HG03521 (cell line): ENCODE measurements at regions not wholly inside any gene's neighbourhood (a gene's known extent, or its start where the extent isn't known, plus 50 kb on each side); places are given as distances from the start of the nearest gene placed in this dataset.
"Not testable (repeated sequence)": the region's sequence is repeated elsewhere in the genome, so short reads cannot be mapped to it uniquely, and the experiment has no call there.

ENCODE experiments used
- ATAC-seq: cut with Tn5 transposase; IDR thresholded peaks from one replicate; pipeline ENCODE4 v1.9.1; 2021; ENCODE audit warnings: mild to moderate bottlenecking, moderate library complexity; ENCODE audit not compliant: unreplicated experiment

DNA sequence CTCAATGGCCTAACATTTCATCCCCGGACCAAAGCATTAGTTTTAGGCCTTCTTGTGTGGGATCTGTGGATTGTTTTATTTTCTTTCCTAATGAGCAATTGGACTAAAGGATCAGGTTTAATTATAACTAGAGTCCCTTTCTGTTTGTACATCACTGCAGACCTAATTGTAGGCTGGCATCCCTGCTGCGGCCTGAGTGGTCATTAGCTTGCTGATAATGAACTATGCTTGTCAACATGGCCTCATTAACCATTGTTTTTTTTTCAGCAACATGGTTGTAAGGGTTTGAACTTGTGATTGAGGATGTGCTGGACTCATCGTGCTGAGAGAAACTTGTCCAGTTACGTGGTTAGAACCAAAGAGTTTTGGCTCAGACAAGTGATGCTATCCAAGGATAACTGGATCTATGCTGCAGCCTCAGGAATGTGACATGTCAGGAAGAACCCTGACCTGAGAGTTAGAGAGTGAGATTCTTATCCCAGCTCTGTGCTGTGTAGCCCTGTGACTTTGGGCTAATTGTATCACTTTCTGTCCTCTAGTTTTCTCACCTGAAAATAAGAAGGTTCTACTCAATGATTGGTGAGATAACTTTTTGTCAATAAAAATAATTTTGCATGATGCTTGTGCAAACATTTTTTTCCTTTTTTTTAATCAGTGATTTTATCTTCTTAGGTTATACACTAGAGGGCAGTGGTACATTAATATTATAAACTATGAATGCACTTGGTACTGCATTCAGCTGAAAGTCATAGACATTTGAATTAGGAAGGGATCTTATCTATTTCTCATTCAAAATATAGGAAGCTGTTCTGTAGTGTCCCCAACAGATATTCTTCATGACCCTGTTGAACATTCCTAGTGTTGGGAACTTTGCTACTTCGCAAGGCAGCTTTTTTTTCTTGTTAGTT lies 140.9 kb downstream of the RNF144B start:
- ATAC-seq: no peak

DNA sequence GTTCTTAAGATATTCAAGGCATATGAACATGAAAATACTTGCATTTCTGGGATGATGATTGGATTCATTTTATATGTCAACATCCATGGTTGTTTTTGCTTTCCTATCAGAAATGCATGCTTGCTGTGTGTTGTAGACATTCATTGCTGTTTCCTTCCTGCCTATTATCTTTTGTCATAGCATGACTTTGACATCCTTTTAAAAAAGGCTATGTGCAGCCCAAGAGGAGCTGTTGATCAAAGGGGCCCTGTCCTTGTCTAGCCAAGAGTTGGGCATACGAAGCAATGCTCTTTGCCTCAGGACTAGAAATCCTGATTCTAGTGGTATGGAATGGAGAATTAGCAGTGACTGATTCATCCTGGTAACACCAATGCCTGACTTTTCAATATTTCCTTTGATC lies 143.1 kb downstream of the RNF144B start:
- no peak for ATAC-seq

- ATAC-seq: no peak
Observed at GRCh38 chr6:18532139-18532538, 145.0 kb downstream of the RNF144B start.

DNA sequence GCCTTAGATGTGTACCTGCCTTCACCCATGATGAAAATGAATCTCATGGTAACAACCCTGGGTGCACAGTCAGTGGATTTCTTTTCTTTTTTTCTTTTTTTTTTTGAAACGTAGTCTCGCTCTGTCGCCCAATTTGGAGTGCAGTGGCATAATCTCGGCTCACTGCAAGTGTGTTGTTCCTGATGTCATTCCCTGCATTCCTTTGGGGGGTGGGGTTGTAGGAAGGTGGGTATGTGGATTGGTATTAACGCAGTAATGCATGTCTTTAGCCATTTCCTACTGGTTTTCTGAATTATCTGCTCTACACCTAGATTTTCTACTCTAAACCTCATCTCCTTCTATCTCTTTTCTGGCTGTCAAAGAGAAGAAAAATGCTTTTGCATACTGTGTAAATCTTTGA lies 146.6 kb downstream of the RNF144B start:
- no peak for ATAC-seq

- ATAC-seq: no peak
Observed at GRCh38 chr6:18536591-18537055, 149.5 kb downstream of the RNF144B start.

GRCh38 chr6:18538315-18538714 lies 151.2 kb downstream of the RNF144B start:
- no peak for ATAC-seq

DNA sequence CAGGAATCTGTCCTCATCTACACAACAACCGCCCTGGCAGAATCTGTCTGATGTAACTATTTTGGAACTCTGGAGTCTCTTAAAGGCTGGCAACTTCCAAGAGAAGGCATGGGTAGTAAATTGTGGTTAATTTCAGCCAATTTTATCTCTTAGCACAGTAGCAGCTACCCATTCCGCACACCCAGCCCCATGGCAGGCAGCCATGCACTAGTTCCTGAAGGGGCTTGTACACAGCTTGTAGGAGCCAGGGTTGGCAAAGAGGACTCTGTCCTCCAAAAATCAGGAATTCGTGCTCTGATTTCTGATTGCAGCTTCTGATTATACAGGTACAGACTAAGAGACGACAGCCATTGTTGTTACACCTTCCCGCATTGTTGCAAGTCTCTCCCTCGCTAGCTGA lies 155.9 kb downstream of the RNF144B start:
- ATAC-seq: no peak

DNA sequence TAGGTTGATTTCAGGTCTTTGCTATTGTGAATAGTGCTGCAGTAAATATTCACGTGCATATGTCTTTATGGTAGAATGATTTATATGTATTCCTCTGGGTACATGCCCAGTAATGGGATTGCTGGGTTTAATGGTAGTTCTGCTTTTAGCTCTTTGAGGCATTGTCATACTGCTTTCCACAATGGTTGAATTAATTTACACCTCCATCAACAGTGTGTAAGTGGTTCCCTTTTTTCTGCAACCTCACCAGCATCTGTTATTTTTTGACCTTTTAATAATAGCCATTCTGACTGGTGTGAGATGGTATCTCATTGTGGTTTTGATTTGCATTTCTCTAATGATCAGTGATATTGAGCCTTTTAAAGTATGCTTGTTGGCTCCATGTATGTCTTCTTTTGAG lies 158.0 kb downstream of the RNF144B start:
- ATAC-seq: not testable (repeated sequence)

DNA sequence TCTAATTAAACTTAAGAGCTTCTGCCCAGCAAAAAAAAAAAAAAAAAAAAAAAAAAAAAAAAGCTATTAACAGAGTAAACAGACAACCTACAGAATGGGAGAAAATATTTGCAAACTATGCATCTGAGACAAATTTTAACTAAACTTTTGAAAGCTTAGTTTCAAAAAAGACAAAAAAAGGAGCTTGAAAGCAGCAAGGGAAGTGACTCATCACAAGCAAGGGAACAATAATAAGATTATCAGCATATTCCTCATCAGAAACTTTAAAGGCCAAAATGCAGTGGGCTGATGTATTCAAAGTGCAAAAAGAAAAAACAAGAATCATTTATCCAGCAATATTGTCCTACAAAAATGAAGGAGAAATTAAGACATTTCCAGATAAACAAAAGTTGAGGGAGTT lies 158.6 kb downstream of the RNF144B start:
- ATAC-seq: no peak

DNA sequence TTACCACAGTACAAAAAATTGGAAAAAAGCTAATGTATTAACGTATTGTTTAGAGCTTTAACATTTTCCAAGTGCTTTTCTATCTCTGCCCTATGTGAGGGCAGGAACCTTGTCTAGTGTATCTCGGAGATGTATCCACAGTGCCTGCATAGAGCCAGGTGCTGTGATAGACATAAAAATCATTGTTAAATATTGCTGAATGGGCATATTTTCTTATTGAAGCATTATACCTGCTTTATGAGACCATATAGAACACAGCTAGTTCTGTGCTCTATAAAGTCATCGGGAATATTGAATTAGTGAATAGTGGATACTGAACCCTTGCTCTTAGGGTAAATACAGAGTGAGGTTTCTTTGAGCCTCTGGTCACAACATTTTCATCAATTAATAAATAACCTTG lies 163.0 kb downstream of the RNF144B start:
- no peak for ATAC-seq

DNA sequence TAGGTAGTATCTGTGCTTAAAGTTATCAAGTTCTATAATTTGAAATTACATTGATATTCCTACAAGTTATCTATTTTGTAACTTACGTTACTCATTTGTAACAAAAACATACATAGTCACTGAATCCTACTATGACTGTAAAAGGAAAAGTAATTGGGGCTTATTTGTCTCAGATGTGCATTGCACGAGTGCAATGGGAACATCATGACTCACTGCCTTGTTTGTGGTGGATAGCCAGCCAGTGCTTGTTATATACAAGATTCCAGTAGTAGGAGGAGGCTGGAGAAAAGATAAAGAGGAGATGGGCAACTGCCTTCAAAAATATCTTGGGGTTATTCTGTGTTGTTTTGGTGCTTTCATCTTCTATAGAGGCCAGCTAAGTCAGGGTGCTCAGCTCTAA lies 164.1 kb downstream of the RNF144B start:
- ATAC-seq: no peak

DNA sequence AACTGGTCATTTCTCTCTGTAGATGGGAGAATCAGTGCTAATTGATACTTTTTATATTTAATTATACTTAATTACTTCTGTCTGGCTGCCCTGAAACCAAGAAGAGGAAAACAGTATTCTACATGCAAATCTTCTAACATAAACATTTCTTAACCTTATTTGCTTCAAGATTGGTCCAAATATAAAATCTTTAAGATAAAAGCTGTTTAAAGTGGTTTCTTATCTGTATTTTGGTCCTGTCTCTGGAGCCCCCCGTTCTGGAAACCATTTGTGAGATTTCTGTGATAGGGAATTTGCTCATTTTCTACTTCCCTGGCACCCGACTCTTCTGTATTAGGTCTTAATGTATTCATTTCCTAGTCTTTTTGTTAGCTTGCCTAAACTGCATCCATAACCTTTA lies 168.6 kb downstream of the RNF144B start:
- ATAC-seq: no peak

DNA sequence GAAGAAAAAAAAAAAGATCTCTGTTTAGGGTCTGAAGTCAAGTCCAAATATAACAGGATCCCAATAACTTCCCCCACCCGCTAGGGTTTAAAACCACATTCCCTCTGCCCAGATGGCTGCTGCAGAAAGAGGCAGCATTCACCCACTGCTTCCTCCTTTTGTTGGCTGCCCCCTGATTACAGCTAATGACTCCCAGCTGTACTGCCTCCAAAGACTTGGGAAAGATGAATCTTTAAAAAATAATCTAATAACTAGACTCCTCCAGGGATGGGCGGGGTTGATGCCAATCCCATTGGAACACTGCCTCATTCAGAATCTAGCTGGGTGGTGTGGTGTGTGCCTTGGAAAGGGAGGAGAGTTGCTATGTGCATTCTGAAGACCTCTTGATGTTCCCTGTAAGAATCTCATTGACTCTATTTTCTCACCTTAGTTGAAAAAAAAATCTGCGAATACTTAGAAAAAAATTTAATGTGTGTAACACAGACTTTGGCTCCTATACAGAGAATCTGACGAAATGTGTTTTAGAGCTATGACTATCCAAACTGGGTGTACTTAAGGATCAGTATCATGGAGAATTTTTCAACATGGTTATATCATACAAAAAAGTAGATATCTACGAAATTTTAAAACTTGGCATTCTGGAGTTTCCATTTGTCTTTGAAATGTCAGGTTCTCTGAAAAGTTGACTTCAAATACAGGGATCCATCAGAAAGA lies 174.0 kb downstream of the RNF144B start:
- ATAC-seq: no peak

GRCh38 chr6:18562726-18563125 lies 175.6 kb downstream of the RNF144B start:
- ATAC-seq: no peak

GRCh38 chr6:18564775-18565174 lies 177.6 kb downstream of the RNF144B start:
- ATAC-seq: no peak

- no peak for ATAC-seq
Observed at GRCh38 chr6:18565231-18565630, 178.1 kb downstream of the RNF144B start.

GRCh38 chr6:18567380-18567779 lies 180.2 kb downstream of the RNF144B start:
- ATAC-seq: no peak

DNA sequence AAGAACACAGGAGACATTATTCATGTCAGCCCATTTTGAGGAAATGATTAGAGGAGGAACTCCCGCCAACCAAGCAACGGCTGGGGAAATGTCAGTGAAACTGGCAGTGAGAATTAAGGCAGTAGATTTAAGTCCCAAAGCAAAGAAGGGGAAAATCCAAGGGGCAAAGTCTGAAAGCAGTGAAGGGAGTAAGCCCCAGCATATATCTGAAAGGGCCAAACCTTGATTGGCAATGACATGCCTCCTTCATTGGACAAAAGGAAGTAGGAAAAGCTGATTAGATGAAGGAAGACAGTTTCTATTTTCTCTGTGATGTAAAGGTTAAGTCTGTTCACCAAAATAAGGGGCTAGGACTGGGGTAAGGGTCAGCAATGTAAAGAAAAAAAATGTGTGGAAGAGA lies 190.3 kb downstream of the RNF144B start:
- ATAC-seq: no peak

DNA sequence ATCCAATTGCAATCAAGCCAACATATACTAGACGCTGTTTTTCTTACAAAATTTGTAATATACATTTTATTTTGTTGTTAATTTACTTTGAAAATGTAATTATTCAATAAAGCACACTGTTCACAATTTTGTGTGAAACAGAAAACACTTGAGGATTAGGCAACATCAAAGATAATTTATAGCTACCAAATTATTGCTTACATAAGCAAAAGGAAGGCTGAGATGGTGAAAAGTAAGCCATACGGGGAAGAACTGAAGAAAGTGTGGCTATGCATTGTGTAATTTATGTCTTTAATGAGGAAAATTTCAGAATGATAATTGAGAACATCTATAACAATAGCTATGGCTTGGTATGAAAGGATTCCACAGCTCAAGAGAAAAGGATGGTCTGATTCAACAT lies 192.0 kb downstream of the RNF144B start:
- no peak for ATAC-seq

GRCh38 chr6:18579869-18580268 lies 192.7 kb downstream of the RNF144B start:
- ATAC-seq: no peak

GRCh38 chr6:18584372-18584771 lies 197.2 kb downstream of the RNF144B start:
- no peak for ATAC-seq

GRCh38 chr6:18585032-18585573 lies 198.0 kb downstream of the RNF144B start:
- ATAC-seq: no peak
